ENCODE measurements at regions not wholly inside any gene's neighbourhood (a gene's known extent, or its start where the extent isn't known, plus 50 kb on each side); places are given as distances from the start of the nearest gene placed in this dataset.

DNA sequence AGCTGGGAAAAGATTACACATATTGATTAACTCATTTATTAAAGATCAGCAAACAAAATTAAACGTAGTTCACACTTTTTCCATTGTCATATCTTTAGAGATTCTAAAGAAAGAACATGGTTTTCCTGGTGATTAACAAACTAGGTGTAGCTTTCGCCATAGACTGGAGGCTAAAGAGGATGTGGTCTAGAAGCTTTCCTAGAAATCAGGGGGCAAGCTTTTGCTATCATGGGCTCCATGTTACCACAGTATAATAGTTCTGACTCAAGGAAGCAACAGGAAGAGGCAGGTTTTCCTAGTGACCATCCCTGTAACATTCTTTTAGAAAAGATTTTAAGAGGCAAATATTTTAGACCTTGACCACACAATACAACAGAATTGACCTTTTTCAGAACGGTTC, 232.7 kb downstream of the METTL4 start:
- H3K27me3 ChIP-seq (ENCODE audit: low read depth, low read length): peaks cover 15% of the 10 kb centered on the region
- H3K27ac ChIP-seq (ENCODE audit: low read length): no peak overlapping the region
- no peak overlapping the region for H3K9ac ChIP-seq (ENCODE audit: low read length)
- H2AFZ ChIP-seq (ENCODE audit: low read depth, low read length): no peak overlapping the region
- no peak for TF ChIP-seq EZH2phosphoT487 (IDR thresholded peaks at IDR 0.05; ENCODE audit: low read depth)
- H3K36me3 ChIP-seq (replicated peaks; ENCODE audit: low read depth, low read length): no peaks in the 10 kb centered on the region
- H3K4me1 ChIP-seq (ENCODE audit: low read length): no peaks in the 10 kb centered on the region
- H4K20me1 ChIP-seq (ENCODE audit: insufficient read depth, low read length): no peaks in the 10 kb centered on the region
- H3K4me2 ChIP-seq (ENCODE audit: low read length): no peak overlapping the region
- H3K79me2 ChIP-seq (ENCODE audit: low read length): no peaks in the 10 kb centered on the region
- no peaks in the 10 kb centered on the region for H3K9me3 ChIP-seq (ENCODE audit: insufficient read depth, low read length)
- no peak overlapping the region for H3K4me3 ChIP-seq (ENCODE audit: low read length)

DNA sequence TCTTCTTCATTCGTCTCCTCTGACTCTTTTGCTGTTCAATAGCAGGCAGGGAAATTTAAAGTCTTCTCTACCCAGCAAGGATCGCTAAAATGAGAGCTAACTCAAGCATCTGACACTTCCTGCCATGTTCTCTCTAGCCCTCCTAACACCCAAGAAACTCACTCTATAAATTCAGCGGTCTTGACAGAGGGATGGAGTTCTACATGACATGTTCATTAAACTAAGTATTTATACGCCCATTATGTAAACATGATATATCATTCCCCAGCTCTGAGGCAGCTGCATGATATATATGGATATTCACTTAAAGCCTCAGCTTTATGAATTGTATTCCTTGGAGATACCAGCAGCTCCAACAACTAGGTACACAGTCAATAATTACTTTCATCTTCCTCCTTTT, 231.0 kb downstream of the METTL4 start:
- peaks cover 13% of the 10 kb centered on the region for H3K27me3 ChIP-seq (ENCODE audit: low read depth, low read length)
- no peak for TF ChIP-seq EZH2phosphoT487 (IDR thresholded peaks at IDR 0.05; ENCODE audit: low read depth)
- TF ChIP-seq CTCF (IDR thresholded peaks at IDR 0.05; ENCODE audit: low read depth, low read length): no peak
- H3K4me1 ChIP-seq (ENCODE audit: low read length): no peaks in the 10 kb centered on the region
- no peak overlapping the region for H3K4me3 ChIP-seq (ENCODE audit: low read length)
- H3K9ac ChIP-seq (ENCODE audit: low read length): no peak overlapping the region
- H3K27ac ChIP-seq (ENCODE audit: low read length): no peak overlapping the region
- H3K4me2 ChIP-seq (ENCODE audit: low read length): no peak overlapping the region
- no peaks in the 10 kb centered on the region for H3K79me2 ChIP-seq (ENCODE audit: low read length)
- no peaks in the 10 kb centered on the region for H3K36me3 ChIP-seq (replicated peaks; ENCODE audit: low read depth, low read length)
- H4K20me1 ChIP-seq (ENCODE audit: insufficient read depth, low read length): no peaks in the 10 kb centered on the region
- no peak overlapping the region for H2AFZ ChIP-seq (ENCODE audit: low read depth, low read length)
- H3K9me3 ChIP-seq (ENCODE audit: insufficient read depth, low read length): no peaks in the 10 kb centered on the region

DNA sequence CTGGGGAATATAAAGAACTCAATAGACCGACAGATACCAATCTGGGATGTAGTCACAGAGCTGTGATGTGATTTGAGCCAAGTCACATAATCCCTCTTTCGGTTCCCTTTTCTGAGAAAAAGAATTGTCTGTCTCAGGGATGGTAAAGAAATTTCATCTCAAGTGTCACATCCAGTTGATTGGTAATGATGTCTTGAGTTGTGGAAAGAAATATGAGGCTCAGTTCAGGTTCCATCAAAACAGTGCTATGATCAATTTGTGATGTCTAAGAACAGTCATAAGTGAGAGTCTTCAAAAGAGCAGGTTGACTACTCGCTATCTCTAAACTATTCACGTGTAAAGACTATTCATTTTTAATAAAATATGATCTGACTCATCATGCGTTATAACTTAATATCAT, 223.3 kb downstream of the METTL4 start:
- Histone ChIP-seq H3K27ac (ENCODE audit: low read length) (no peak overlapping the region), H3K4me1 (ENCODE audit: low read length) (no peaks in the 10 kb centered on the region), H4K20me1 (ENCODE audit: insufficient read depth, low read length) (no peaks in the 10 kb centered on the region), H3K4me2 (ENCODE audit: low read length) (no peak overlapping the region), H3K9me3 (ENCODE audit: insufficient read depth, low read length) (no peaks in the 10 kb centered on the region), H3K9ac (ENCODE audit: low read length) (no peak overlapping the region), H3K4me3 (ENCODE audit: low read length) (no peak overlapping the region), H3K79me2 (ENCODE audit: low read length) (no peaks in the 10 kb centered on the region), H3K36me3 (replicated peaks; ENCODE audit: low read depth, low read length) (no peaks in the 10 kb centered on the region), H3K27me3 (ENCODE audit: low read depth, low read length) (no peaks in the 10 kb centered on the region), H2AFZ (ENCODE audit: low read depth, low read length) (no peak overlapping the region)
- TF ChIP-seq CTCF (IDR thresholded peaks at IDR 0.05; ENCODE audit: low read depth, low read length) (no peak), EZH2phosphoT487 (IDR thresholded peaks at IDR 0.05; ENCODE audit: low read depth) (no peak)

DNA sequence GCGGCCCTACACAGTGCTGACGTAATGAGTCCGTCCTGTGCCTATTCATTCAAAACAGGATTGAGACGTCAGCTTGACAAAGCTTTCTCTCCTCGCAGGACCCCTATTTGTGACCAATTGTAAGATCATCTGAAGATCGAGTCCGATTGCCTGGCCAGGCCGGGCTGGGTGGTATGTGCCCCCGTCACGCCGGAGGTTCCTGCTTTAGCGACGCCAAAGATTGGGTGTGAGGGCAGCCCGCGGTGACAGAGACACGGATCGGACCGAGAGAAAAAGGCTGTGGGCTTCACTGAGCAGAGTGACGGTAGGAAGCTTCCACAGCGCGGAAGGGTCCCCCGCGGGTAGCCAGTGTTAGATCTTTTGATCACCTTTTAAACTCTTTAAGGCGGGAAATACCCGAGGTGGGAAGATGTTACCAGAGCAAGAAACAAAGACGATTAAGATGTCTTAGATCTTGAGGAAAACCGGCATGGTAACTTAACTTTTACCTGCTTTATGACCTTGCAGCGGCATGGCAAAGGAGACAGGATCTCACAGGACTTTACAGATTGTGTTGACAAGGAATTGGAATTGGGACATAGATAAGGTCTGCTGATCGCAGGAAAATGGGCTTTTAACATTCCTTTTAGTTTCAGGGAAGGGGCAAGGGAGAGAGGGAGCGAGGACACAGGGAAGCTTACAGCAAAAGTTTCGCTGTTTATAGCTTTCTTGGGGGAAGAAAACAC, 220.0 kb downstream of the METTL4 start:
- no peaks in the 10 kb centered on the region for H4K20me1 ChIP-seq (ENCODE audit: insufficient read depth, low read length)
- no peak overlapping the region for H2AFZ ChIP-seq (ENCODE audit: low read depth, low read length)
- H3K4me2 ChIP-seq (ENCODE audit: low read length): no peak overlapping the region
- H3K4me3 ChIP-seq (ENCODE audit: low read length): no peak overlapping the region
- TF ChIP-seq CTCF (IDR thresholded peaks at IDR 0.05; ENCODE audit: low read depth, low read length) (no peak), EZH2phosphoT487 (IDR thresholded peaks at IDR 0.05; ENCODE audit: low read depth) (no peak)
- no peaks in the 10 kb centered on the region for H3K36me3 ChIP-seq (replicated peaks; ENCODE audit: low read depth, low read length)
- H3K4me1 ChIP-seq (ENCODE audit: low read length): no peaks in the 10 kb centered on the region
- H3K9me3 ChIP-seq (ENCODE audit: insufficient read depth, low read length): no peaks in the 10 kb centered on the region
- no peak overlapping the region for H3K9ac ChIP-seq (ENCODE audit: low read length)
- H3K27ac ChIP-seq (ENCODE audit: low read length): no peak overlapping the region
- no peaks in the 10 kb centered on the region; the same call in 1 of the 2 replicates for H3K27me3 ChIP-seq (ENCODE audit: low read depth, low read length)
- H3K79me2 ChIP-seq (ENCODE audit: low read length): no peaks in the 10 kb centered on the region

Data from OCI-LY3 (cell line).